Endodermal cell (in vitro differentiated cells): ENCODE measurements at regions not wholly inside any gene's neighbourhood (a gene's known extent, or its start where the extent isn't known, plus 50 kb on each side); places are given as distances from the start of the nearest gene placed in this dataset.
"Not testable (repeated sequence)": the region's sequence is repeated elsewhere in the genome, so short reads cannot be mapped to it uniquely, and the experiment has no call there.

ENCODE experiments used
- DNase-seq: peaks from one replicate; pipeline ENCODE4 v3.0.0-alpha.2; 2017
- H3K27ac ChIP-seq: 2 replicates; pipeline ENCODE4 v1.5.1; 2013; ENCODE audit warnings: mild to moderate bottlenecking, low read depth, low read length, moderate library complexity
- H3K27me3 ChIP-seq: 2 replicates; pipeline ENCODE4 v1.6.1; 2013; ENCODE audit warnings: mild to moderate bottlenecking, low read length, moderate library complexity; ENCODE audit not compliant: insufficient read depth, control insufficient read depth, poor library complexity, severe bottlenecking
- H3K36me3 ChIP-seq: 2 replicates; pipeline ENCODE4 v1.7.0; 2013; ENCODE audit warnings: mild to moderate bottlenecking, low read length, moderate library complexity; ENCODE audit not compliant: control insufficient read depth, insufficient read depth
- H3K4me1 ChIP-seq: one replicate; pipeline ENCODE4 v1.7.0; 2013; ENCODE audit warnings: low read length; ENCODE audit not compliant: control insufficient read depth, insufficient read depth
- H3K4me3 ChIP-seq: 2 replicates; pipeline ENCODE4 v1.5.1; 2013; ENCODE audit warnings: mild to moderate bottlenecking, low read length, moderate library complexity
- H3K9ac ChIP-seq: 2 replicates; pipeline ENCODE4 v1.6.1; 2013; ENCODE audit warnings: mild to moderate bottlenecking, low read length, moderate library complexity; ENCODE audit not compliant: poor library complexity, severe bottlenecking; ENCODE audit errors: extremely low read depth
- H3K9me3 ChIP-seq: 2 replicates; pipeline ENCODE4 v1.6.1; 2013; ENCODE audit warnings: mild to moderate bottlenecking, low read length, moderate library complexity; ENCODE audit not compliant: control insufficient read depth
- H3K27ac Mint-ChIP-seq: 2 replicates; pipeline ENCODE4 v1.8.0; 2020; ENCODE audit warnings: mixed read lengths
- H3K27me3 Mint-ChIP-seq: 2 replicates; pipeline ENCODE4 v1.8.0; 2021; ENCODE audit warnings: mild to moderate bottlenecking, mixed read lengths; ENCODE audit not compliant: insufficient read depth
- H3K36me3 Mint-ChIP-seq: 2 replicates; pipeline ENCODE4 v1.8.0; 2020; ENCODE audit warnings: low read depth, mixed read lengths
- H3K4me1 Mint-ChIP-seq: 2 replicates; pipeline ENCODE4 v1.8.0; 2020; ENCODE audit warnings: mixed read lengths
- H3K4me3 Mint-ChIP-seq: 2 replicates; pipeline ENCODE4 v1.8.0; 2020; ENCODE audit warnings: mild to moderate bottlenecking, moderate library complexity, mixed read lengths
- H3K9me3 Mint-ChIP-seq: 2 replicates; pipeline ENCODE4 v1.8.0; 2020; ENCODE audit warnings: mild to moderate bottlenecking, mixed read lengths
- WGBS, 2 experiments: methylation state at CpG; one replicate each; pipeline versions ENCODE4 v1.1.5 to v1.1.7; 2013; ENCODE audit warnings: missing lambda C conversion rate in 2 of 2, mixed read lengths in 1 of 2; ENCODE audit not compliant: insufficient coverage in 1 of 2, insufficient read length in 1 of 2; 5-methylcytosine and 5-hydroxymethylcytosine counted together
- TF ChIP-seq, protein P1 (sequence below): fragments of 200-600 bp; sonication (generic); conservative IDR thresholded peaks from 2 replicates; pipeline ENCODE4 v1.5.0; 2021; ENCODE audit warnings: antibody characterized with exemption, mild to moderate bottlenecking

DNA sequence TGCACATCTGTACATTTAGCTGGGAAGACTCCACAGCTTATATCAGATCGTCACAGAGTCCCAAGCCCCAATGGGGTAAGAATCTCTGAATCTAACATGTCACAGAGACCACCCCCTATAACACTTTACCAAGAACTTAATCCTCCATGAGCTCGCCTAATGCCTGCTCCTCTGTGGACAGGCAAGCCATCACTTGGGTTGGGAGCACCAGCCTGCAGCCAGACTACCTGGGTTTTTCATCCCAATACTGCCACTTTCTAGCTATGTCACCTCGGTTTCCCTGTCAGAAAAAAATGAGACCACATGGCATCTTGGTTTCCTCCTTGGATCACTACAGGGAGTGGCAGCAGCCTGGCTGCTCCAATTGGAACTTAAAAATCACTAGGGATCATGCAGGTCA, 277.9 kb upstream of the TLE3 start:
- Mint-ChIP-seq H3K27ac (no peak overlapping the region), H3K36me3 (no peaks in the 10 kb centered on the region), H3K4me1 (peaks cover 20% of the 10 kb centered on the region), H3K27me3 (peaks cover 46% of the 10 kb centered on the region), H3K9me3 (peaks cover 3% of the 10 kb centered on the region), H3K4me3 (no peak overlapping the region)
- peaks cover 27% of the 10 kb centered on the region for H3K27me3 ChIP-seq
- no peaks in the 10 kb centered on the region for H3K9me3 ChIP-seq
- H3K4me1 ChIP-seq = peaks cover 3% of the 10 kb centered on the region
- H3K4me3 ChIP-seq = no peak overlapping the region
- 75 to 87% methylated on average over 2 to 3 of the region's 3 CpGs for WGBS, 2 experiments
- H3K36me3 ChIP-seq = no peaks in the 10 kb centered on the region
- no peak for DNase-seq
- H3K27ac ChIP-seq = no peak overlapping the region
- TF ChIP-seq, protein P1, sequence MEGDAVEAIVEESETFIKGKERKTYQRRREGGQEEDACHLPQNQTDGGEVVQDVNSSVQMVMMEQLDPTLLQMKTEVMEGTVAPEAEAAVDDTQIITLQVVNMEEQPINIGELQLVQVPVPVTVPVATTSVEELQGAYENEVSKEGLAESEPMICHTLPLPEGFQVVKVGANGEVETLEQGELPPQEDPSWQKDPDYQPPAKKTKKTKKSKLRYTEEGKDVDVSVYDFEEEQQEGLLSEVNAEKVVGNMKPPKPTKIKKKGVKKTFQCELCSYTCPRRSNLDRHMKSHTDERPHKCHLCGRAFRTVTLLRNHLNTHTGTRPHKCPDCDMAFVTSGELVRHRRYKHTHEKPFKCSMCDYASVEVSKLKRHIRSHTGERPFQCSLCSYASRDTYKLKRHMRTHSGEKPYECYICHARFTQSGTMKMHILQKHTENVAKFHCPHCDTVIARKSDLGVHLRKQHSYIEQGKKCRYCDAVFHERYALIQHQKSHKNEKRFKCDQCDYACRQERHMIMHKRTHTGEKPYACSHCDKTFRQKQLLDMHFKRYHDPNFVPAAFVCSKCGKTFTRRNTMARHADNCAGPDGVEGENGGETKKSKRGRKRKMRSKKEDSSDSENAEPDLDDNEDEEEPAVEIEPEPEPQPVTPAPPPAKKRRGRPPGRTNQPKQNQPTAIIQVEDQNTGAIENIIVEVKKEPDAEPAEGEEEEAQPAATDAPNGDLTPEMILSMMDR = no peak
- H3K9ac ChIP-seq = no peak overlapping the region

DNA sequence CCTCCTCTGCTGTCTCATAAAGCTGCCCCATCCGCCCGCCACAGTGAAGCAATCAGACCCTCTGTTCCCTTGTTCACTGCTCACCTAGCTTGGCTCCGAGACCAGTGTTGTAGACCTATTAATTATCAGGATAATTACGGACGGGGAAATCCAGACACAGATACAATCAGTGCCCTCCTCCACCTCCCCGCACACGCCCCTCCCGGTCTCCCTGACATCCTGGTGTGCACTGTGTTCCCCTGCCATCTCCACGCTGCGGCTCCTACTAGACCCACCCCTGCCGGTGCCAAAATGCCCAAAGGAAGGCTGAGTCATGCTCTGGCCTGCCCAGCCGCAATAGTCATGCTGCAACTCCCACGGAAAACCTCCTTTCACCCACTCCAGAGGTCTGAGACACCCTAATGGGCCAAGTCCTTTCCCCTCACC, 277.3 kb upstream of the TLE3 start:
- DNase-seq = peak; percentile 41
- H3K27me3 Mint-ChIP-seq = peaks cover 51% of the 10 kb centered on the region
- WGBS, 2 experiments = 83 to 84% methylated on average over 7 to 13 of the region's 13 CpGs
- no peak overlapping the region for H3K27ac Mint-ChIP-seq
- Histone ChIP-seq H3K27ac (no peak overlapping the region), H3K27me3 (peaks cover 27% of the 10 kb centered on the region), H3K4me3 (no peak overlapping the region), H3K9me3 (no peaks in the 10 kb centered on the region), H3K4me1 (peaks cover 3% of the 10 kb centered on the region), H3K9ac (no peak overlapping the region), H3K36me3 (no peaks in the 10 kb centered on the region)
- TF ChIP-seq, protein P1 = no peak
- peaks cover 3% of the 10 kb centered on the region for H3K9me3 Mint-ChIP-seq
- peaks cover 15% of the 10 kb centered on the region for H3K4me1 Mint-ChIP-seq
- H3K36me3 Mint-ChIP-seq = no peaks in the 10 kb centered on the region
- H3K4me3 Mint-ChIP-seq = no peak overlapping the region

DNA sequence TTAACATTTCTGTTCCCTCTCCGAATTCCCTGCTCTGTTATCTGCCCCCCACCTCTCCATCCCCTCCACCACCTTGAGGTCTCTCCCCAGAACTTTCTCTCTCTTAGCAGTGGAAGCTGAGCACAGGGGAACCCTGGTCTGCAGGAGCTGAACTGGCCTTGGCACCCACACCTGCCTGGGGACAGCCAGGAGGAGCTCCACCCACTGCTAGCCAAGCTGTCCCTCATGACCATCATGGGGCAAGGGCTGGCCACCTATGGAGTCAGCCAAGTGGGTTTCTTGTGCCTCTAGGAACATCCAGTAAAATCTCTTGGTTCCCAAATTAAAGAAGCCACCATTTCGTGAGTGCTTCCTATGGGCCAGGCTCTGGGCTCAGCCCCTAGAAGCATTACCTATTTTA, 276.4 kb upstream of the TLE3 start:
- H3K27ac ChIP-seq = no peak overlapping the region
- Mint-ChIP-seq H3K4me3 (no peak overlapping the region), H3K36me3 (no peaks in the 10 kb centered on the region), H3K27ac (no peak overlapping the region), H3K27me3 (peaks cover 51% of the 10 kb centered on the region), H3K9me3 (peaks cover 3% of the 10 kb centered on the region), H3K4me1 (peaks cover 15% of the 10 kb centered on the region)
- 81 to 100% methylated on average over 1 to 2 of the region's 2 CpGs for WGBS, 2 experiments
- H3K9ac ChIP-seq = no peak overlapping the region
- TF ChIP-seq, protein P1 = no peak
- peaks cover 27% of the 10 kb centered on the region for H3K27me3 ChIP-seq
- no peak for DNase-seq
- H3K36me3 ChIP-seq = no peaks in the 10 kb centered on the region
- no peak overlapping the region for H3K4me3 ChIP-seq
- peaks cover 3% of the 10 kb centered on the region for H3K4me1 ChIP-seq
- no peaks in the 10 kb centered on the region for H3K9me3 ChIP-seq

DNA sequence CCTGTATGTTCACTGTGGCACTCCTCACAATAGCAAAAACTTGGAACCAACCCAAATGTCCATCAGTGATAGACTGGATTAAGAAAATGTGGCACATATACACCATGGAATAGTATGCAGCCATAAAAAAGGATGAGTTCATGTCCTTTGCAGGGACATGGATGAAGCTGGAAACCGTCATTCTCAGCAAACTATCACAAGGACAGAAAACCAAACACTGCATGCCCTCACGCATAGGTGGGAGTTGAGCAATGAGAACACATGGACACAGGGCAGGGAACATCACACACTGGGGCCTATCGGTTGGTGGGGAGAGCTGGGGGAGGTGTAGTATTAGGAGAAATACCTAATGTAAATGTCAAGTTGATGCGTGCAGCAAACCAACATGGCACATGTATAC, 275.7 kb upstream of the TLE3 start:
- not testable (repeated sequence) for H3K4me3 ChIP-seq, H3K27ac ChIP-seq, H3K36me3 Mint-ChIP-seq, H3K4me1 ChIP-seq, H3K27ac Mint-ChIP-seq, H3K4me3 Mint-ChIP-seq, DNase-seq, H3K9ac ChIP-seq, H3K9me3 ChIP-seq, H3K36me3 ChIP-seq, H3K9me3 Mint-ChIP-seq
- H3K27me3 ChIP-seq = peaks cover 27% of the 10 kb centered on the region
- Mint-ChIP-seq H3K27me3 (peaks cover 48% of the 10 kb centered on the region), H3K4me1 (peaks cover 15% of the 10 kb centered on the region)
- 95 to 100% methylated on average over 3 to 4 of the region's 4 CpGs for WGBS, 2 experiments
